ENCODE measurements at regions not wholly inside any gene's neighbourhood (a gene's known extent, or its start where the extent isn't known, plus 50 kb on each side); places are given as distances from the start of the nearest gene placed in this dataset.

DNA sequence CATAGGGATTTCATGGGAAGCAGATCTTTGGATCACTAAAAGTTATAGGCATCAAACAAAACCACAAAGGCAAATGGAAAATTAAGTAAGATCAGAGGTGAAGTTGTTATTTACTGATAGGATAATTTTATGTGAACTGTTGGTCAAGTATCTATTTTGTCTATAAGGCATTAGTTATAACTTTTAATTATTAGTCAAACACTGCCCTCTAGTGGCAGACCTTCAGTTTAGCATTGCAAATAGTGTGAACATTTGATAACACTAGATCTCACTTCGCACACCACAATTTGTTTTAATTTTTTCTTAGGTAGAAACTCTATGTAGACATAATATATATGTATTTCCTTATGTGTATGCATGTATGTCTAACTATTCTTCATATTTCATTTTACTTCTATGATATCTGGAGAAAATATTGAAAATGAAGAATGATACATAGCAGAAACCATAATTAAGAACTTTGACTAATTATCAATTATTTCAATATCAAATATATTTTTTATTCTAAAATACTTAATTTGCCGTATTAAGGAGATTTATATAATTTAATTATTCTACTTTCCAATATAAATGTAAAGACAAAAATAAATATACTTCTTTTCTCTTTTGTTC is 214.5 kb upstream of the TACR3 start:
- Histone ChIP-seq H3K4me1 (no peaks in the 10 kb centered on the region), H3K9me3 (peaks cover 0 to 8% (median 0%) of the 10 kb centered on the region in 8 donors), H3K4me3 (no peak overlapping the region), H3K27ac (no peak overlapping the region), H3K36me3 (no peaks in the 10 kb centered on the region), H3K27me3 (replicated peaks in 1 of 7) (no peaks in the 10 kb centered on the region)
- intact Hi-C loops (cut with DNase I; ENCODE audit: low total_unique reads): no loop called here
- TF ChIP-seq, protein P1, sequence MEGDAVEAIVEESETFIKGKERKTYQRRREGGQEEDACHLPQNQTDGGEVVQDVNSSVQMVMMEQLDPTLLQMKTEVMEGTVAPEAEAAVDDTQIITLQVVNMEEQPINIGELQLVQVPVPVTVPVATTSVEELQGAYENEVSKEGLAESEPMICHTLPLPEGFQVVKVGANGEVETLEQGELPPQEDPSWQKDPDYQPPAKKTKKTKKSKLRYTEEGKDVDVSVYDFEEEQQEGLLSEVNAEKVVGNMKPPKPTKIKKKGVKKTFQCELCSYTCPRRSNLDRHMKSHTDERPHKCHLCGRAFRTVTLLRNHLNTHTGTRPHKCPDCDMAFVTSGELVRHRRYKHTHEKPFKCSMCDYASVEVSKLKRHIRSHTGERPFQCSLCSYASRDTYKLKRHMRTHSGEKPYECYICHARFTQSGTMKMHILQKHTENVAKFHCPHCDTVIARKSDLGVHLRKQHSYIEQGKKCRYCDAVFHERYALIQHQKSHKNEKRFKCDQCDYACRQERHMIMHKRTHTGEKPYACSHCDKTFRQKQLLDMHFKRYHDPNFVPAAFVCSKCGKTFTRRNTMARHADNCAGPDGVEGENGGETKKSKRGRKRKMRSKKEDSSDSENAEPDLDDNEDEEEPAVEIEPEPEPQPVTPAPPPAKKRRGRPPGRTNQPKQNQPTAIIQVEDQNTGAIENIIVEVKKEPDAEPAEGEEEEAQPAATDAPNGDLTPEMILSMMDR (IDR thresholded peaks at IDR 0.05 in 8 of 11, conservative IDR thresholded peaks at IDR 0.05 in 3 of 11): peak in 9 of 11 experiments; percentile 18 to 75 (median 57)
- TF ChIP-seq POLR2A (IDR thresholded peaks at IDR 0.05): no peak
- WGBS, 5 donors: 38 to 54% (median 46%) methylated on average over 2 of the region's 2 CpGs
- DNase-seq: no peak

DNA sequence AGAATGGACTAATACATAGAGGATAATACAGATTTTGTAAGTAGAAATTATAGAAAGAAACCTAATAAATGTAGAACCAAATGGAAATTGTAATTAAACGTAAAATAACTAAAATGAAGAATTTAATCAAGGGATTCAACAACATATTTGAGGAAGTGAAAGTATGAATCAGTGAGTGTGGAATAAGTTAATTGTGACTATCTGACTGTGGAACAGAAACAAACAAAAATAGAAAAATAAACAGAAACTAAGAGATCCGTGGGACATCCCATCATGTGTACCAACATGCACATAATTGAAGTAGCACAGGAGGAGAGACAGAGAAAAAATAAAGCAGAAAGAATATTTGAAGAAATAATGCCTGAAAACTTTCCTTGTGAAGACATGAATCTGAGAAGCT is 208.6 kb upstream of the TACR3 start:
- H3K27me3 ChIP-seq (replicated peaks in 1 of 7): no peaks in the 10 kb centered on the region
- 66 to 82% (median 69%) methylated on average over 2 of the region's 2 CpGs for WGBS, 5 donors
- H3K27ac ChIP-seq: no peak overlapping the region
- intact Hi-C loops (cut with DNase I; ENCODE audit: low total_unique reads): no loop called here
- no peaks in the 10 kb centered on the region for H3K9me3 ChIP-seq
- DNase-seq: no peak
- TF ChIP-seq, protein P1 (IDR thresholded peaks at IDR 0.05 in 8 of 11, conservative IDR thresholded peaks at IDR 0.05 in 3 of 11): no peak
- TF ChIP-seq POLR2A (IDR thresholded peaks at IDR 0.05) (no peak), POLR2AphosphoS5 (IDR thresholded peaks at IDR 0.05) (no peak)
- H3K36me3 ChIP-seq: no peaks in the 10 kb centered on the region
- H3K4me3 ChIP-seq: no peak overlapping the region
- no peaks in the 10 kb centered on the region for H3K4me1 ChIP-seq

- 63 to 77% (median 70%) methylated on average over 2 of the region's 2 CpGs for WGBS, 5 donors
- Histone ChIP-seq H3K4me3 (no peak overlapping the region), H3K27ac (no peak overlapping the region), H3K27me3 (replicated peaks in 1 of 7) (no peaks in the 10 kb centered on the region), H3K36me3 (no peaks in the 10 kb centered on the region), H3K4me1 (no peaks in the 10 kb centered on the region), H3K9me3 (no peaks in the 10 kb centered on the region)
- intact Hi-C loops (cut with DNase I; ENCODE audit: low total_unique reads): no loop called here
- TF ChIP-seq POLR2A (IDR thresholded peaks at IDR 0.05): no peak
- TF ChIP-seq, protein P1 (IDR thresholded peaks at IDR 0.05 in 8 of 11, conservative IDR thresholded peaks at IDR 0.05 in 3 of 11): no peak
- no peak for TF ChIP-seq POLR2AphosphoS5 (IDR thresholded peaks at IDR 0.05)
- DNase-seq: no peak
These were observed 203.8 kb upstream of the TACR3 start for GRCh38 chr4:103923551-103923950.

GRCh38 chr4:103918214-103918613 is 198.4 kb upstream of the TACR3 start:
- 65 to 75% (median 69%) methylated on average over 1 of the region's 1 CpG for WGBS, 5 donors
- Histone ChIP-seq H3K9me3 (no peaks in the 10 kb centered on the region), H3K4me1 (no peaks in the 10 kb centered on the region), H3K36me3 (no peaks in the 10 kb centered on the region), H3K4me3 (no peak overlapping the region), H3K27me3 (replicated peaks in 1 of 7) (no peaks in the 10 kb centered on the region), H3K27ac (no peak overlapping the region)
- DNase-seq: no peak
- intact Hi-C loops (cut with DNase I; ENCODE audit: low total_unique reads): no loop called here
- TF ChIP-seq, protein P1 (IDR thresholded peaks at IDR 0.05 in 8 of 11, conservative IDR thresholded peaks at IDR 0.05 in 3 of 11): no peak
